DND-41 (cell line): ENCODE measurements at regions not wholly inside any gene's neighbourhood (a gene's known extent, or its start where the extent isn't known, plus 50 kb on each side); places are given as distances from the start of the nearest gene placed in this dataset.

ENCODE experiments used
- CTCF ChIP-seq: IDR thresholded peaks from 2 replicates; pipeline ENCODE4 v1.5.1; 2012; ENCODE audit warnings: borderline replicate concordance, low read length, moderate library complexity, mild to moderate bottlenecking; ENCODE audit not compliant: poor library complexity, severe bottlenecking; ENCODE audit errors: extremely low read depth
- EZH2 ChIP-seq: IDR thresholded peaks from 3 replicates; pipeline ENCODE4 v1.6.1; 2012; ENCODE audit warnings: borderline replicate concordance, low read depth, mild to moderate bottlenecking, moderate library complexity, low read length, inconsistent platforms; ENCODE audit not compliant: severe bottlenecking

- no peak for TF ChIP-seq EZH2
- no peak for TF ChIP-seq CTCF
Measured at GRCh38 chr2:57386305-57386704, 660.3 kb upstream of the VRK2 start.
